ENCODE measurements at regions not wholly inside any gene's neighbourhood (a gene's known extent, or its start where the extent isn't known, plus 50 kb on each side); places are given as distances from the start of the nearest gene placed in this dataset.

GRCh38 chr4:28926156-28926555, 1794.0 kb upstream of the PCDH7 start:
- ChIA-PET POLR2A (no interaction called here), CTCF (no interaction called here)
- intact Hi-C loops (cut with micrococcal nuclease; ENCODE audit: unreplicated experiment) = no loop called here
- Histone ChIP-seq H3K9me3 (ENCODE audit: control insufficient read depth, insufficient read depth, low read depth, low read length) (no peaks in the 10 kb centered on the region), H3K4me3 (ENCODE audit: low read depth in 2 of 2, low read length in 2 of 2) (no peak overlapping the region), H3K27ac (ENCODE audit: low read length) (no peak overlapping the region), H3K27me3 (ENCODE audit: control insufficient read depth, insufficient read depth, low read length) (no peaks in the 10 kb centered on the region), H3K4me1 (ENCODE audit: control insufficient read depth, insufficient read depth, low read length) (no peaks in the 10 kb centered on the region), H3K36me3 (ENCODE audit: control insufficient read depth, insufficient read depth, low read length) (no peaks in the 10 kb centered on the region)
- TF ChIP-seq TCF7L2 (IDR thresholded peaks at IDR 0.05; ENCODE audit: low read depth, low read length) = no peak
- ATAC-seq (no peak), DNase-seq (ENCODE audit: low read depth, low spot score) (no peak)
- in situ Hi-C loops (cut with HindIII; ENCODE audit: low pct_unique_long_range_greater_than_20kb, low sequenced_read_pairs) = no loop called here
- BruUV-seq (replicated peaks) = no TSS peak

- no peak for ATAC-seq
- no peak overlapping the region for H3K27ac ChIP-seq (ENCODE audit: low read length)
- TF ChIP-seq TCF7L2 (IDR thresholded peaks at IDR 0.05; ENCODE audit: low read depth, low read length) (no peak), POLR2AphosphoS5 (IDR thresholded peaks at IDR 0.05; ENCODE audit: low read depth, low read length) (no peak), SIN3A (IDR thresholded peaks at IDR 0.05; ENCODE audit: borderline replicate concordance, insufficient read depth, low read depth, low read length) (no peak), CTCF (IDR thresholded peaks at IDR 0.05) (no peak)
- TF ChIP-seq, protein P1, sequence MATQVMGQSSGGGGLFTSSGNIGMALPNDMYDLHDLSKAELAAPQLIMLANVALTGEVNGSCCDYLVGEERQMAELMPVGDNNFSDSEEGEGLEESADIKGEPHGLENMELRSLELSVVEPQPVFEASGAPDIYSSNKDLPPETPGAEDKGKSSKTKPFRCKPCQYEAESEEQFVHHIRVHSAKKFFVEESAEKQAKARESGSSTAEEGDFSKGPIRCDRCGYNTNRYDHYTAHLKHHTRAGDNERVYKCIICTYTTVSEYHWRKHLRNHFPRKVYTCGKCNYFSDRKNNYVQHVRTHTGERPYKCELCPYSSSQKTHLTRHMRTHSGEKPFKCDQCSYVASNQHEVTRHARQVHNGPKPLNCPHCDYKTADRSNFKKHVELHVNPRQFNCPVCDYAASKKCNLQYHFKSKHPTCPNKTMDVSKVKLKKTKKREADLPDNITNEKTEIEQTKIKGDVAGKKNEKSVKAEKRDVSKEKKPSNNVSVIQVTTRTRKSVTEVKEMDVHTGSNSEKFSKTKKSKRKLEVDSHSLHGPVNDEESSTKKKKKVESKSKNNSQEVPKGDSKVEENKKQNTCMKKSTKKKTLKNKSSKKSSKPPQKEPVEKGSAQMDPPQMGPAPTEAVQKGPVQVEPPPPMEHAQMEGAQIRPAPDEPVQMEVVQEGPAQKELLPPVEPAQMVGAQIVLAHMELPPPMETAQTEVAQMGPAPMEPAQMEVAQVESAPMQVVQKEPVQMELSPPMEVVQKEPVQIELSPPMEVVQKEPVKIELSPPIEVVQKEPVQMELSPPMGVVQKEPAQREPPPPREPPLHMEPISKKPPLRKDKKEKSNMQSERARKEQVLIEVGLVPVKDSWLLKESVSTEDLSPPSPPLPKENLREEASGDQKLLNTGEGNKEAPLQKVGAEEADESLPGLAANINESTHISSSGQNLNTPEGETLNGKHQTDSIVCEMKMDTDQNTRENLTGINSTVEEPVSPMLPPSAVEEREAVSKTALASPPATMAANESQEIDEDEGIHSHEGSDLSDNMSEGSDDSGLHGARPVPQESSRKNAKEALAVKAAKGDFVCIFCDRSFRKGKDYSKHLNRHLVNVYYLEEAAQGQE (IDR thresholded peaks at IDR 0.05; ENCODE audit: insufficient read depth in 1 of 2, low read depth in 2 of 2, low read length in 1 of 2) = no peak
- POLR2A ChIA-PET = no interaction called here
- H3K27me3 ChIP-seq (ENCODE audit: control insufficient read depth, insufficient read depth, low read length) = no peaks in the 10 kb centered on the region
- no peaks in the 10 kb centered on the region for H3K36me3 ChIP-seq (ENCODE audit: control insufficient read depth, insufficient read depth, low read length)
- CTCF ChIA-PET = no interaction called here
- BruUV-seq (replicated peaks) = no TSS peak
- no peaks in the 10 kb centered on the region for H3K9me3 ChIP-seq (ENCODE audit: control insufficient read depth, insufficient read depth, low read depth, low read length)
- no peaks in the 10 kb centered on the region for H3K4me1 ChIP-seq (ENCODE audit: control insufficient read depth, insufficient read depth, low read length)
- no peak for DNase-seq (ENCODE audit: low read depth, low spot score)
- H3K4me3 ChIP-seq (ENCODE audit: low read depth in 2 of 2, low read length in 2 of 2) = no peak overlapping the region
- intact Hi-C loops (cut with micrococcal nuclease; ENCODE audit: unreplicated experiment) = no loop called here
- in situ Hi-C loops (cut with HindIII; ENCODE audit: low pct_unique_long_range_greater_than_20kb, low sequenced_read_pairs) = no loop called here
These were observed 1777.5 kb upstream of the PCDH7 start for GRCh38 chr4:28942631-28943030.

DNA sequence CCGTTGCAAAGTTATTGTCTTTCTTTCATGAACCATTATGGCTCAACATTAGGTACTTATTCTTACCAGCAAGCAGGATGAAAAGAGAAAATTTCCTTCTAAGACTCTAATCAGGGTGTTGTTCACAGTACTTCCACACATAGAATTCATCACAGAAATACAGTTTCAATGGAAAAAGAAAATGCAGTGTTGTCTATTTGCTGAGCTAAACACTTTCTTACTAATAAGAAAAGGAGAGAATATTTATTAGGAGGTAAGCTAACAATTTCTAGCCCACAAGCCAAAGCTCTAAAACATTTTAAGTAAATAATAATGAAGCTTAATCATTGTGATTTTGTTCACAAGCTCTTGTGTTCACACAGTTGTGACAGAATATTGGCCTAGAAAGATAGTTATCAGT, 1772.8 kb upstream of the PCDH7 start:
- ChIA-PET CTCF (no interaction called here), POLR2A (no interaction called here)
- BruUV-seq (replicated peaks) = no TSS peak
- Histone ChIP-seq H3K27me3 (ENCODE audit: control insufficient read depth, insufficient read depth, low read length) (no peaks in the 10 kb centered on the region), H3K9me3 (ENCODE audit: control insufficient read depth, insufficient read depth, low read depth, low read length) (no peaks in the 10 kb centered on the region), H3K4me3 (ENCODE audit: low read depth in 2 of 2, low read length in 2 of 2) (no peak overlapping the region), H3K27ac (ENCODE audit: low read length) (no peak overlapping the region), H3K4me1 (ENCODE audit: control insufficient read depth, insufficient read depth, low read length) (no peaks in the 10 kb centered on the region), H3K36me3 (ENCODE audit: control insufficient read depth, insufficient read depth, low read length) (no peaks in the 10 kb centered on the region)
- DNase-seq (ENCODE audit: low read depth, low spot score) = no peak
- in situ Hi-C loops (cut with HindIII; ENCODE audit: low pct_unique_long_range_greater_than_20kb, low sequenced_read_pairs) = no loop called here
- TF ChIP-seq POLR2AphosphoS5 (IDR thresholded peaks at IDR 0.05; ENCODE audit: low read depth, low read length) (no peak), CTCF (IDR thresholded peaks at IDR 0.05) (no peak)
- TF ChIP-seq, protein P1 (IDR thresholded peaks at IDR 0.05; ENCODE audit: insufficient read depth in 1 of 2, low read depth in 2 of 2, low read length in 1 of 2) = no peak
- no peak for ATAC-seq
- intact Hi-C loops (cut with micrococcal nuclease; ENCODE audit: unreplicated experiment) = no loop called here

Measured in Panc1 (cell line).